OCI-LY1 (cell line): ENCODE measurements at regions not wholly inside any gene's neighbourhood (a gene's known extent, or its start where the extent isn't known, plus 50 kb on each side); places are given as distances from the start of the nearest gene placed in this dataset.

Experiments used
- H2AFZ ChIP-seq: fragments of 200-600 bp; sonication (generic), shearing (Covaris generic); 2 replicates; pipeline ENCODE4 v1.6.0; 2014; ENCODE audit warnings: antibody characterized with exemption, mild to moderate bottlenecking, low read length
- H3F3A ChIP-seq: fragments of 200-600 bp; sonication (generic), shearing (Covaris generic); 2 replicates; pipeline ENCODE4 v1.6.0; 2014; ENCODE audit warnings: mild to moderate bottlenecking, antibody characterized with exemption, low read length, moderate library complexity; ENCODE audit not compliant: insufficient read depth
- H3K27ac ChIP-seq: fragments of 200-600 bp; sonication (generic); 2 replicates; pipeline ENCODE4 v1.5.1; 2014; ENCODE audit warnings: low read length, mixed run types, mild to moderate bottlenecking, low read depth; ENCODE audit not compliant: poor library complexity, severe bottlenecking
- H3K27me3 ChIP-seq: fragments of 200-600 bp; sonication (generic); 2 replicates; pipeline ENCODE4 v1.6.0; 2014; ENCODE audit warnings: antibody characterized with exemption, mild to moderate bottlenecking, low read length, moderate library complexity; ENCODE audit not compliant: insufficient read depth
- H3K36me3 ChIP-seq: fragments of 200-600 bp; sonication (generic); 2 replicates; pipeline ENCODE4 v1.6.1; 2014; ENCODE audit warnings: mild to moderate bottlenecking, antibody characterized with exemption, low read length, moderate library complexity, mixed read lengths; ENCODE audit not compliant: insufficient read depth
- H3K4me1 ChIP-seq: fragments of 200-600 bp; sonication (generic); 2 replicates; pipeline ENCODE4 v1.5.1; 2014; ENCODE audit warnings: mild to moderate bottlenecking, low read length, moderate library complexity; ENCODE audit not compliant: insufficient read depth, severe bottlenecking
- H3K4me2 ChIP-seq: fragments of 200-600 bp; sonication (generic), shearing (Covaris generic); 2 replicates; pipeline ENCODE4 v1.6.1; 2014; ENCODE audit warnings: low read length
- H3K4me3 ChIP-seq: fragments of 200-600 bp; sonication (generic); 2 replicates; pipeline ENCODE4 v1.5.1; 2014; ENCODE audit warnings: low read length, low read depth, mild to moderate bottlenecking, mixed read lengths; ENCODE audit not compliant: poor library complexity, severe bottlenecking
- H3K79me2 ChIP-seq: fragments of 200-600 bp; shearing (Covaris generic); 2 replicates; pipeline ENCODE4 v1.6.1; 2016; ENCODE audit warnings: mixed run types, low read length, mixed read lengths; ENCODE audit not compliant: insufficient read depth
- H3K9ac ChIP-seq: fragments of 200-600 bp; sonication (generic), shearing (Covaris generic); 2 replicates; pipeline ENCODE4 v1.6.1; 2014; ENCODE audit warnings: mild to moderate bottlenecking, low read length, mixed read lengths
- H3K9me2 ChIP-seq: fragments of 200-600 bp; sonication (generic), shearing (Covaris generic); 2 replicates; pipeline ENCODE4 v1.6.1; 2014; ENCODE audit warnings: low read depth, mild to moderate bottlenecking, low read length, mixed read lengths
- H3K9me3 ChIP-seq: fragments of 200-600 bp; shearing (Covaris generic); 2 replicates; pipeline ENCODE4 v1.6.1; 2014; ENCODE audit warnings: low read length, mixed read lengths
- H4K20me1 ChIP-seq: fragments of 200-600 bp; sonication (generic), shearing (Covaris generic); 2 replicates; pipeline ENCODE4 v1.6.0; 2016; ENCODE audit warnings: mild to moderate bottlenecking, low read length; ENCODE audit not compliant: insufficient read depth
- EZH2 ChIP-seq: fragments of 200-600 bp; sonication (generic), shearing (Covaris generic); IDR thresholded peaks from 2 replicates; pipeline ENCODE4 v1.8.0; 2017; ENCODE audit warnings: borderline replicate concordance, mixed run types, mild to moderate bottlenecking, antibody characterized with exemption, low read length, moderate library complexity, mixed read lengths
- TF ChIP-seq, protein P1 (sequence below): fragments of 200-600 bp; sonication (generic), shearing (Covaris generic); IDR thresholded peaks from 2 replicates; pipeline ENCODE4 v1.5.1; 2017; ENCODE audit warnings: mild to moderate bottlenecking, antibody characterized with exemption, low read length, moderate library complexity, mixed read lengths

DNA sequence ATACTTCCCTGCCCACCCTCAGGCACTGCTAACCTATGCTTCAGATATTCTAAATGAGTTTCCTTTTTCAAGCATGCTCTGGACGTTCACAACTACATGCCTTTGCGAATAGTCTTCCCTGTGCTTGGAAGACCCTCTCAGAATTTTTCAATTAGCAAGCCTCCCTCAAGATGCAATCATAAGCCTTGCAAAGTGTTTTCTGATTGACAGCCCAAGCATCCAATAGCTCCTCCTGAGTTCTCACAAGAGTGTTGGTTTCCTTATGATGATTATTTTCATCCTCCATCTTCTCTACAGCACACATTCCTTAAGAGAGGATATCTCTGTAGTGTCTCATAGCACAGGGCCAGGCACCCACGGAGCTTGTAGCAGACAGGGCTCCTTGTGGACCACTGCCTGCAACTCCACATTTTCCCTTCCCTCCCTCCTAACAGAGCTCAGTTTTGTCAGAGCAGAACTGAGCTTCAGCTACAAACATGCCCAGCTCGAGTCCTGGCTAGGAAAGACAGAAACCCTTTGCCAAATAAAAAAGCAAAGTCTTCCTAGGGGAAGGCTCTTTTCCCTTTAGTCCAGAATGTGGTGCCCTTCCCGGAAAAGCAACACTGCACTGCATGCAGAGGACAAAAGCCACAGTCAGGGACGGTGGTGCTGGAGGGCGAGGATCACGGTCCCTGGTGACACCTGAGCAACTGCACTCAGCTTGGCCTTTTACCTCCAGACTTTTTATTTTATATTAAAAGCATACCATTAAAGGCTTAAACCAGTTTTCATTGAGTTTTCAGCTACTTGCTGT lies 819.8 kb upstream of the ID2 start:
- H3K4me1 ChIP-seq, result no peaks in the 10 kb centered on the region
- no peaks in the 10 kb centered on the region for H3K36me3 ChIP-seq
- no peaks in the 10 kb centered on the region for H3K79me2 ChIP-seq
- H3K27me3 ChIP-seq, result no peaks in the 10 kb centered on the region
- H3K27ac ChIP-seq, result no peak overlapping the region
- H3K4me3 ChIP-seq, result no peak overlapping the region
- no peaks in the 10 kb centered on the region for H3K9me2 ChIP-seq
- H3K9ac ChIP-seq, result no peak overlapping the region
- no peak overlapping the region for H2AFZ ChIP-seq
- no peaks in the 10 kb centered on the region for H3F3A ChIP-seq
- no peaks in the 10 kb centered on the region for H4K20me1 ChIP-seq
- no peaks in the 10 kb centered on the region for H3K9me3 ChIP-seq
- no peak overlapping the region for H3K4me2 ChIP-seq
- TF ChIP-seq, protein P1, sequence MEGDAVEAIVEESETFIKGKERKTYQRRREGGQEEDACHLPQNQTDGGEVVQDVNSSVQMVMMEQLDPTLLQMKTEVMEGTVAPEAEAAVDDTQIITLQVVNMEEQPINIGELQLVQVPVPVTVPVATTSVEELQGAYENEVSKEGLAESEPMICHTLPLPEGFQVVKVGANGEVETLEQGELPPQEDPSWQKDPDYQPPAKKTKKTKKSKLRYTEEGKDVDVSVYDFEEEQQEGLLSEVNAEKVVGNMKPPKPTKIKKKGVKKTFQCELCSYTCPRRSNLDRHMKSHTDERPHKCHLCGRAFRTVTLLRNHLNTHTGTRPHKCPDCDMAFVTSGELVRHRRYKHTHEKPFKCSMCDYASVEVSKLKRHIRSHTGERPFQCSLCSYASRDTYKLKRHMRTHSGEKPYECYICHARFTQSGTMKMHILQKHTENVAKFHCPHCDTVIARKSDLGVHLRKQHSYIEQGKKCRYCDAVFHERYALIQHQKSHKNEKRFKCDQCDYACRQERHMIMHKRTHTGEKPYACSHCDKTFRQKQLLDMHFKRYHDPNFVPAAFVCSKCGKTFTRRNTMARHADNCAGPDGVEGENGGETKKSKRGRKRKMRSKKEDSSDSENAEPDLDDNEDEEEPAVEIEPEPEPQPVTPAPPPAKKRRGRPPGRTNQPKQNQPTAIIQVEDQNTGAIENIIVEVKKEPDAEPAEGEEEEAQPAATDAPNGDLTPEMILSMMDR, result no peak
- TF ChIP-seq EZH2, result no peak

DNA sequence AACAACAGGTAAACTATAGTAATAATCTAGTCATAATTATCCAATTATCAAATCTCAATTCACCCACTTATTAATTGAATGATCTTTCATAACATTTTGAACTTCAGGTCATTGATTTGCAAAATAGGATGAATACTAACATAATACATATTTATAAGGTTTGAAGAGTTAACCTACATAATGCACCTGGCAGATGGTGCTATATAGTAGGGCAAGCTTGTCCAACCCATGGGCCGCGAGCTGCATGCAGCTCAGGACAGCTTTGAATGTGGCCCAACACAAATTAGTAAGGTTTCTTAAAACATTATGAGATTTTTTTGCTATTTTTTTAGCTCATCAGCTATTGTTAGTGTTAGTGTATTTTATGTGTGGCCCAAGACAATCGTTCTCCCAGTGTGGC lies 815.8 kb upstream of the ID2 start:
- no peaks in the 10 kb centered on the region for H3F3A ChIP-seq
- no peaks in the 10 kb centered on the region for H3K36me3 ChIP-seq
- no peaks in the 10 kb centered on the region for H3K27me3 ChIP-seq
- H3K27ac ChIP-seq, result no peak overlapping the region
- no peaks in the 10 kb centered on the region for H3K79me2 ChIP-seq
- H3K9me3 ChIP-seq, result no peaks in the 10 kb centered on the region
- no peaks in the 10 kb centered on the region for H3K4me1 ChIP-seq
- H3K9ac ChIP-seq, result no peak overlapping the region
- H3K4me2 ChIP-seq, result no peak overlapping the region
- H2AFZ ChIP-seq, result no peak overlapping the region
- no peak overlapping the region for H3K4me3 ChIP-seq
- no peaks in the 10 kb centered on the region for H3K9me2 ChIP-seq
- TF ChIP-seq, protein P1, result no peak
- no peak for TF ChIP-seq EZH2
- no peaks in the 10 kb centered on the region for H4K20me1 ChIP-seq

DNA sequence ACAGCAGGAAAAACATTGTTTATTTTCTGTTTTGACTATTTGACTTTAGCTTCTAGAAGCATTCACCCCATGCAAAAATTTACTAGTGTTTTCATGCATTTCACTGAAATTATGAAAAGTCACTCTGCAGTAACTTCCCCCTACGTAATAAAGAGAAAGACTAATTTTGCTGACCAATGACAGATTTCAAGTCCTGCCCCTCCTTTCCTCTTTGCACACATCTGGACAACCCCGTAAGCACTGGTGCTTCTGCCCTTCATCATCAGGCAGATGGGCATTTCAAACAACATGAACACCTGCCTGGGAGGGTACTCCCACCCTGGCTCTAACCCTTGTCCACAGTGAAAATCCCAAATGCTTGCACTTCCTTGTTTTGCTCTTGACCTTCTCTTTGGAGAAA lies 815.0 kb upstream of the ID2 start:
- H3K4me2 ChIP-seq, result no peak overlapping the region
- no peaks in the 10 kb centered on the region for H3K79me2 ChIP-seq
- H3K9me3 ChIP-seq, result no peaks in the 10 kb centered on the region
- H3K9ac ChIP-seq, result no peak overlapping the region
- H3K27ac ChIP-seq, result no peak overlapping the region
- no peaks in the 10 kb centered on the region for H3K36me3 ChIP-seq
- no peak overlapping the region for H2AFZ ChIP-seq
- no peaks in the 10 kb centered on the region for H3K4me1 ChIP-seq
- no peaks in the 10 kb centered on the region for H3K9me2 ChIP-seq
- H3F3A ChIP-seq, result no peaks in the 10 kb centered on the region
- H3K4me3 ChIP-seq, result no peak overlapping the region
- TF ChIP-seq, protein P1, result no peak
- TF ChIP-seq EZH2, result no peak
- no peaks in the 10 kb centered on the region for H3K27me3 ChIP-seq
- no peaks in the 10 kb centered on the region for H4K20me1 ChIP-seq
